GM21717 (cell line): ENCODE measurements at regions not wholly inside any gene's neighbourhood (a gene's known extent, or its start where the extent isn't known, plus 50 kb on each side); places are given as distances from the start of the nearest gene placed in this dataset.
A peak's percentile ranks its signal among the peaks of the same experiment; 100 is the strongest.

ENCODE experiments used
- ATAC-seq: cut with Tn5 transposase; IDR thresholded peaks from one replicate; pipeline ENCODE4 v1.9.1; 2021; ENCODE audit warnings: mild to moderate bottlenecking, moderate library complexity; ENCODE audit not compliant: unreplicated experiment

- peak; percentile 86 for ATAC-seq
These were observed 65.2 kb upstream of the UBE2E1 start for GRCh38 chr3:23740517-23740965.

- no peak for ATAC-seq
These were observed 64.6 kb upstream of the UBE2E1 start for GRCh38 chr3:23741036-23741706.

- no peak for ATAC-seq
These were observed 62.5 kb upstream of the UBE2E1 start for GRCh38 chr3:23743141-23743784.

GRCh38 chr3:23746441-23746840, 59.3 kb upstream of the UBE2E1 start:
- no peak for ATAC-seq

GRCh38 chr3:23747841-23748240, 57.9 kb upstream of the UBE2E1 start:
- no peak for ATAC-seq

- peak; percentile 44 for ATAC-seq
These were observed 57.2 kb upstream of the UBE2E1 start for GRCh38 chr3:23748398-23749110.

- ATAC-seq = no peak
These were observed 56.1 kb upstream of the UBE2E1 start for GRCh38 chr3:23749609-23750008.

- ATAC-seq = no peak
These were observed 55.1 kb upstream of the UBE2E1 start for GRCh38 chr3:23750573-23751210.

GRCh38 chr3:23751212-23751723, 54.5 kb upstream of the UBE2E1 start:
- no peak for ATAC-seq

GRCh38 chr3:23752126-23752525, 53.6 kb upstream of the UBE2E1 start:
- no peak for ATAC-seq

GRCh38 chr3:23754215-23754614, 51.5 kb upstream of the UBE2E1 start:
- ATAC-seq = no peak
